GM12892 (cell line): ENCODE measurements at regions not wholly inside any gene's neighbourhood (a gene's known extent, or its start where the extent isn't known, plus 50 kb on each side); places are given as distances from the start of the nearest gene placed in this dataset.

ENCODE experiments used
- DNase-seq: peaks from one replicate; pipeline ENCODE4 v3.0.0; 2011; ENCODE audit not compliant: insufficient read length
- FAIRE-seq: peaks from 2 replicates; lab custom pipeline; 2011; peaks lifted over from hg19 to GRCh38; lab: Jason Lieb, UNC
- POLR2A ChIP-seq: IDR thresholded peaks from 2 replicates; pipeline ENCODE4 v1.6.1; 2011; ENCODE audit warnings: low read depth, low read length, control low read depth
- POLR2AphosphoS5 ChIP-seq: IDR thresholded peaks from 2 replicates; pipeline ENCODE4 v1.6.1; 2011; ENCODE audit warnings: low read depth, low read length, control low read depth
- TAF1 ChIP-seq: IDR thresholded peaks from 2 replicates; pipeline ENCODE4 v1.6.1; 2011; ENCODE audit warnings: low read depth, mild to moderate bottlenecking, control low read depth, low read length, borderline replicate concordance

GRCh38 chr4:104826171-104826570 is 320.5 kb upstream of the TET2 start:
- TF ChIP-seq POLR2AphosphoS5 (no peak), TAF1 (no peak), POLR2A (no peak)
- DNase-seq (no peak), FAIRE-seq (no peak)

- no peak for FAIRE-seq
- TF ChIP-seq TAF1 (no peak), POLR2AphosphoS5 (no peak), POLR2A (no peak)
Observed at GRCh38 chr4:104829761-104830160, 316.9 kb upstream of the TET2 start.

GRCh38 chr4:104848597-104849225 is 298.0 kb upstream of the TET2 start:
- FAIRE-seq (no peak), DNase-seq (no peak)
- no peak for TF ChIP-seq POLR2A
- no peak for TF ChIP-seq TAF1
- no peak for TF ChIP-seq POLR2AphosphoS5

More at GRCh38 chr4:104829761-104830160, 316.9 kb upstream of the TET2 start:
- no peak for DNase-seq

DNA sequence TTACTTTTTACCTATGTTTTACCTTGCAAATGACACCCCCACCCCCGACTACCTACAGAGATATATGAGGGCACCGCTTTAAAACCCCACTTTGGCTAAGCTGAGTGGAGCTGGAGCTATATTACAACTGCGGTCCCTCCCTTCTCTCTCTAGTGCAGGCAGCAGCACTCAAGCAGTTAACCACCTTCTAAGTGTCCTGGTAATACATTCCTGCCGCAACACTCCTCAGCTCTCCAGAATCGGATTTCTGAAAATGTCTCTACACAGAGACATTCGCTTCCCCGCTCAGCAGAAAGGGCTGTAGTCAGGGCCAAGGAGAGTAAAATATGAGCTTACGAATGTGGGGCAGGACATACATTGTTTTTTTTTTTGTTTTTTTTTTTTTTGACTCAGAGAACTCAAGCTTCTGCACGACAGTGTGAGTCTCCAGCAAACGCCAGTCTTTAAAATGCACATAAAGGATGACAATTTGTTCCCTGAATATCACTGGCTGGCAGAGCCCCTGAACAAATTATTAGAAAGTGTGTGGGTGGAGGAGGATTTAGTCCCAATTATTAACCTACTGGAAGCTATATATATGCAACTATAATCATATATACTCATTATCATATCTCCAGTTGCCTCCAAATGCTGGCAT is 287.0 kb upstream of the TET2 start:
- FAIRE-seq (peak; percentile 21), DNase-seq (no peak)
- TF ChIP-seq POLR2AphosphoS5 (no peak), POLR2A (no peak), TAF1 (no peak)

- peak; percentile 13 for DNase-seq
- no peak for TF ChIP-seq POLR2A
- TF ChIP-seq TAF1, result no peak
- no peak for TF ChIP-seq POLR2AphosphoS5
Observed at GRCh38 chr4:104860238-104861123, 286.2 kb upstream of the TET2 start.

GRCh38 chr4:104866809-104867208 is 279.9 kb upstream of the TET2 start:
- FAIRE-seq, result no peak
- DNase-seq, result no peak

More at GRCh38 chr4:104860238-104861123, 286.2 kb upstream of the TET2 start:
- peak; percentile 97 for FAIRE-seq

DNA sequence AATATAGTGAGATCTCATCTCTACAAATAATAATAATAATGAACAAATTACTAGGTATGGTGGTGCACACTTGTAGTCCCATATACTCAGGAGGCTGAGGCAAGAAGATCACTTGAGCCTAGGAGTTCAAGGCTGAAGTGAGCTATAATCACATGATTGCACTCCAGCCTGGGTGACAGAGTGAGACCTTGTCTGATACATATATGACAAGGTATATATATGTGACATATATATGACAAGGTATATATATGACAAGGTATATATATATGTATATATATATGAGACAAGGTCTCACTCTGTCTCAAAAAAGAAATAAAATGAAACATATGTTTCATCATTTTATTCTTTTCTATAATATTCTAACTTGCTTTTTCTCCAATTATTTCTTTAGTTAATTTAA is 278.1 kb upstream of the TET2 start:
- TF ChIP-seq POLR2AphosphoS5 (no peak), POLR2A (no peak), TAF1 (no peak)
- FAIRE-seq, result no peak
- DNase-seq, result no peak

More at GRCh38 chr4:104866809-104867208, 279.9 kb upstream of the TET2 start:
- TF ChIP-seq POLR2A, result no peak
- TF ChIP-seq TAF1, result no peak
- no peak for TF ChIP-seq POLR2AphosphoS5

GRCh38 chr4:104868958-104869357 is 277.7 kb upstream of the TET2 start:
- FAIRE-seq (peak; percentile 81), DNase-seq (no peak)

GRCh38 chr4:104869831-104870230 is 276.8 kb upstream of the TET2 start:
- FAIRE-seq (no peak), DNase-seq (no peak)
- TF ChIP-seq POLR2AphosphoS5, result no peak

More at GRCh38 chr4:104868958-104869357, 277.7 kb upstream of the TET2 start:
- no peak for TF ChIP-seq TAF1
- TF ChIP-seq POLR2AphosphoS5, result no peak
- TF ChIP-seq POLR2A, result no peak

DNA sequence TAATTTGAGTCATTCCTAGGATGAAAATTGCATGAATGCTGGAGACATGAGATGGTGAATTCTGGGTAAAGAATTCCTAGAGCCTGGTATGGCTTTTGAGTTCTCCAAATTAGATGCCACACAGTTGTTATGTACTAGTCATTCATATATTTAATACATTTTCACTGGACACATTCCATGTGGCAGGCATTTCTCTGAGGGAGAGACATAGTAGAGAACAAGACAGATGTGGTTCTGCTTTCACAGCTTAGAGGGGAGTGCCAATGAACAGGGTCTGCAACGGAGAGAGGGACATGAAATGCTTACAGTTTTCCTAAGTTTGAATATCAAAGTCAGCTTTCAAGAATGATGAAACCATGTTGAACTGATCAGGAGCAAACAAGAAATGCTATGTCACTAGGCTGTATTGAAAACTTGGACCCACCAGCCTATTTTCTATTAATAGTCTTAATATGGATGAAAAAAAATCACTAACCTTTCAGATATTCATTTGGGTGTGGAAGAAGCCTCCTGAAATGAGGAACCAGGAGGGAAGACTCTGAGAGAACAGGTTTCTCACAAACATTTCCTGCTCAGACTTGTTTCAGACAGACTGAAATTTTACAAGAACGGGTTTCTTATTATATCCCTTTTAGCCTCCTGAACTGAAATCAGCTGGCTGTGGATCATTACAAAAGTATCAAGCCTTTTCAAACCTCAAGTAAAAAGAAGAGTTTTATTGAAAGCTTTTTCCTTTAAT is 276.0 kb upstream of the TET2 start:
- TF ChIP-seq POLR2AphosphoS5 (no peak), POLR2A (no peak), TAF1 (no peak)
- FAIRE-seq (peak; percentile 24), DNase-seq (no peak)

DNA sequence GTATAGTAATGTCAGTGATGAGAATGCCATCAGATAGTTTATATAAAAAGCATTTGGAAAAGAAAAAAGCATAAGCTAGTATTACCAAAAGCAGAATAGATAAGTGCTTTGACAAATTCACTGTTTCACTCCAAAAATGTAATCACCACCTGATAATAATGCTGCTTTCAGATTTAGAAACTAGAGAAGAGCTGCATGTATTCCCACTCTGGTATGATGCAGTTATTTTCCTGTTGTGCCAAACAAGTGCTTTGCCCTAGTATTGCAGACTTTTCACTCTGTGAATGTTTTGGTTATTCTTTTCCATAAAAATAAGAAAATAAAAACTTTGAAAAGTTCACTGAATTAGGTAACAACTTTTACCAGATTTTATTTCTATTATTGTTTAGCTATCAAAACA is 267.7 kb upstream of the TET2 start:
- FAIRE-seq (peak; percentile 50), DNase-seq (no peak)
- TF ChIP-seq POLR2AphosphoS5 (no peak), TAF1 (no peak), POLR2A (no peak)
